Smooth muscle cell (in vitro differentiated cells): ENCODE measurements at regions not wholly inside any gene's neighbourhood (a gene's known extent, or its start where the extent isn't known, plus 50 kb on each side); places are given as distances from the start of the nearest gene placed in this dataset.

Source experiments
- DNase-seq: peaks from one replicate; lab custom pipeline; 2025; ENCODE audit not compliant: unreplicated experiment; lab: John Stamatoyannopoulos, UW
- H2AFZ ChIP-seq: fragments of 200-600 bp; sonication (generic); 2 replicates; pipeline ENCODE4 v1.6.0; 2016; ENCODE audit warnings: antibody characterized with exemption, low read depth, mild to moderate bottlenecking
- H3F3A ChIP-seq: fragments of 200-600 bp; sonication (generic); 2 replicates; pipeline ENCODE4 v1.6.0; 2017; ENCODE audit warnings: antibody characterized with exemption, low read depth
- H3K27ac ChIP-seq: fragments of 200-600 bp; sonication (generic); 2 replicates; pipeline ENCODE4 v1.5.1; 2016; ENCODE audit warnings: low read depth, mild to moderate bottlenecking
- H3K27me3 ChIP-seq: fragments of 200-600 bp; sonication (generic); 2 replicates; pipeline ENCODE4 v1.6.1; 2016; ENCODE audit warnings: low read depth, mild to moderate bottlenecking
- H3K36me3 ChIP-seq: fragments of 200-600 bp; sonication (generic); 2 replicates; pipeline ENCODE4 v1.5.1; 2016; ENCODE audit warnings: low read depth
- H3K4me1 ChIP-seq: fragments of 200-600 bp; sonication (generic); 2 replicates; pipeline ENCODE4 v1.5.1; 2016; ENCODE audit warnings: low read depth
- H3K4me2 ChIP-seq: fragments of 200-600 bp; sonication (generic); 2 replicates; pipeline ENCODE4 v1.6.0; 2016; ENCODE audit warnings: mild to moderate bottlenecking
- H3K4me3 ChIP-seq: fragments of 200-600 bp; sonication (generic); 2 replicates; pipeline ENCODE4 v1.5.1; 2016; ENCODE audit warnings: mild to moderate bottlenecking
- H3K79me2 ChIP-seq: fragments of 200-600 bp; sonication (generic); 2 replicates; pipeline ENCODE4 v1.6.0; 2016; ENCODE audit warnings: low read depth, mild to moderate bottlenecking
- H3K9ac ChIP-seq: fragments of 200-600 bp; sonication (generic); 2 replicates; pipeline ENCODE4 v1.6.0; 2016; ENCODE audit warnings: low read depth
- H3K9me3 ChIP-seq: fragments of 200-600 bp; sonication (generic); replicated peaks from 2 replicates; pipeline ENCODE4 v1.5.1; 2016; ENCODE audit warnings: low read depth
- H4K20me1 ChIP-seq: fragments of 200-600 bp; sonication (generic); 2 replicates; pipeline ENCODE4 v1.6.0; 2016; ENCODE audit warnings: low read depth
- WGBS: methylation state at CpG from one replicate; pipeline ENCODE4 v1.1.7; 2016; ENCODE audit warnings: low lambda C conversion rate; 5-methylcytosine and 5-hydroxymethylcytosine counted together
- TF ChIP-seq, protein P1 (sequence below): fragments of 200-600 bp; sonication (generic); IDR thresholded peaks from 2 replicates; pipeline ENCODE4 v1.5.1; 2017; ENCODE audit warnings: borderline replicate concordance, mild to moderate bottlenecking, antibody characterized with exemption; ENCODE audit not compliant: insufficient read depth, poor library complexity, severe bottlenecking

DNA sequence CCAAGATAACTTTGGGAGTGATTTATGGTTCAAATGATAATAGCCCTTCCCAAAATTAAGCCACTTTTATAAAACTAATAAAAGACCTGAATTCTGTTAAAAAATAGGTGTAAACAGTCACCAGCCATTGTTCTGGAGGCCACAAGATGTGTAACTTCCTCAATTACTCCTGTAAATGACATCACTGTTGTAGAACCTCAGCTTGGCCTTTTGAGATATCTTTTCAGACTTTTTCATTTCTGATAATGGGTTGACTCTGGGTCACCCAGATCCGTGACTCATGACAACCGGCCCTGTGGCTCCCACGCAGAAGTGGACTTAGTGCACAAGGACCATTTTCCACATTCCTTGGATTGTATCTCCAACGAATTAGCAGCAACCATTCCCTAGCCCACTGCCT lies 106.6 kb downstream of the DKK1 start:
- Histone ChIP-seq H3K27me3 (no peaks in the 10 kb centered on the region), H3K4me1 (no peaks in the 10 kb centered on the region), H3K9ac (no peak overlapping the region), H3K79me2 (no peaks in the 10 kb centered on the region), H3K9me3 (no peaks in the 10 kb centered on the region), H3K4me3 (no peak overlapping the region), H4K20me1 (no peaks in the 10 kb centered on the region), H2AFZ (peak overlapping the region; percentile 14), H3F3A (no peaks in the 10 kb centered on the region), H3K4me2 (no peak overlapping the region), H3K36me3 (no peaks in the 10 kb centered on the region), H3K27ac (no peak overlapping the region)
- no peak for DNase-seq
- 57% methylated on average over 4 of the region's 4 CpGs for WGBS
- TF ChIP-seq, protein P1, sequence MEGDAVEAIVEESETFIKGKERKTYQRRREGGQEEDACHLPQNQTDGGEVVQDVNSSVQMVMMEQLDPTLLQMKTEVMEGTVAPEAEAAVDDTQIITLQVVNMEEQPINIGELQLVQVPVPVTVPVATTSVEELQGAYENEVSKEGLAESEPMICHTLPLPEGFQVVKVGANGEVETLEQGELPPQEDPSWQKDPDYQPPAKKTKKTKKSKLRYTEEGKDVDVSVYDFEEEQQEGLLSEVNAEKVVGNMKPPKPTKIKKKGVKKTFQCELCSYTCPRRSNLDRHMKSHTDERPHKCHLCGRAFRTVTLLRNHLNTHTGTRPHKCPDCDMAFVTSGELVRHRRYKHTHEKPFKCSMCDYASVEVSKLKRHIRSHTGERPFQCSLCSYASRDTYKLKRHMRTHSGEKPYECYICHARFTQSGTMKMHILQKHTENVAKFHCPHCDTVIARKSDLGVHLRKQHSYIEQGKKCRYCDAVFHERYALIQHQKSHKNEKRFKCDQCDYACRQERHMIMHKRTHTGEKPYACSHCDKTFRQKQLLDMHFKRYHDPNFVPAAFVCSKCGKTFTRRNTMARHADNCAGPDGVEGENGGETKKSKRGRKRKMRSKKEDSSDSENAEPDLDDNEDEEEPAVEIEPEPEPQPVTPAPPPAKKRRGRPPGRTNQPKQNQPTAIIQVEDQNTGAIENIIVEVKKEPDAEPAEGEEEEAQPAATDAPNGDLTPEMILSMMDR = no peak

DNA sequence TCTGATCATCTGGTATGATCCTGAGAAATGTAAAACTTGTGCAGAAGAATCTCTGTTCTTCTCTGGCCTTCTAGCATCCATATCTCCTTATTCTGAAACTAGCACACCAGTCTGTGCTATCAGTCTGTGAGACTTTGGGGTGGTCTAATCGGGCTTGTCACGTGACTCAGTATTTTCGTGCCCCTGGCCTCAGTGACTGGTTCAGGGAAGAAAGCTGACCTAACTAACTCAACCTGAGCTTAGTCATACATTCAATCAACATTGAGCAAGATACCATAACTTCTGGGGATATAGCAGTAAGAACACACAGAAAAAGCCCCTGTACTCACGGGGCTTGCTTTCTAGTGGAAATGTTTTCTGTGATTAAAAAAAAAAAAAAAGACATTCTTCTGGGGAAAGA lies 109.3 kb downstream of the DKK1 start:
- H3K4me3 ChIP-seq = no peak overlapping the region
- no peaks in the 10 kb centered on the region for H3K79me2 ChIP-seq
- no peaks in the 10 kb centered on the region for H4K20me1 ChIP-seq
- no peaks in the 10 kb centered on the region for H3F3A ChIP-seq
- no peak overlapping the region for H2AFZ ChIP-seq
- no peaks in the 10 kb centered on the region for H3K4me1 ChIP-seq
- H3K36me3 ChIP-seq = no peaks in the 10 kb centered on the region
- H3K4me2 ChIP-seq = no peak overlapping the region
- DNase-seq = no peak
- no peak overlapping the region for H3K9ac ChIP-seq
- TF ChIP-seq, protein P1 = no peak
- no peaks in the 10 kb centered on the region for H3K27me3 ChIP-seq
- WGBS = 88% methylated on average over 4 of the region's 4 CpGs
- H3K27ac ChIP-seq = no peak overlapping the region
- H3K9me3 ChIP-seq = no peaks in the 10 kb centered on the region

DNA sequence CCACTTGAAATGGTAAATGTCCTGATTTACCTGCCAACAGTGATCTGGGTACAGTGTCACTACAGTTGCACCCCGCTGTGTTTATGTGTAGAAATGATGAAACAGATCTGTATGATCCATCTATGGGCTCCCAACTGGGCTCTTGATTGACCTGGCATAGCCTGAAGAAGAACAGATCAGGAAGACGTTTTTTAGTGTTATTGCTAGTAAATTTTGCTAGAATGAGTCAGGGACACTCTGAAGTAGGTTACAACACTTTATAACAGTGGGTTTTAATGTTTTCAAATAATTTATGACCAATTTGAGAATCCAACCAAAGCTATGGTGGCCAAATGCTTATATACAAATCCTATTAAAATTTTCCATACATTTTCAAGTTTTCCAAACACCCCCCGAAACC lies 110.3 kb downstream of the DKK1 start:
- no peaks in the 10 kb centered on the region for H3K27me3 ChIP-seq
- no peaks in the 10 kb centered on the region for H3K36me3 ChIP-seq
- 82% methylated on average over 3 of the region's 3 CpGs for WGBS
- H3K4me1 ChIP-seq = no peaks in the 10 kb centered on the region
- DNase-seq = no peak
- H3K4me2 ChIP-seq = no peak overlapping the region
- H4K20me1 ChIP-seq = no peaks in the 10 kb centered on the region
- H2AFZ ChIP-seq = no peak overlapping the region
- H3F3A ChIP-seq = no peaks in the 10 kb centered on the region
- no peak overlapping the region for H3K27ac ChIP-seq
- TF ChIP-seq, protein P1 = no peak
- H3K9ac ChIP-seq = no peak overlapping the region
- no peaks in the 10 kb centered on the region for H3K79me2 ChIP-seq
- no peak overlapping the region for H3K4me3 ChIP-seq
- no peaks in the 10 kb centered on the region for H3K9me3 ChIP-seq

DNA sequence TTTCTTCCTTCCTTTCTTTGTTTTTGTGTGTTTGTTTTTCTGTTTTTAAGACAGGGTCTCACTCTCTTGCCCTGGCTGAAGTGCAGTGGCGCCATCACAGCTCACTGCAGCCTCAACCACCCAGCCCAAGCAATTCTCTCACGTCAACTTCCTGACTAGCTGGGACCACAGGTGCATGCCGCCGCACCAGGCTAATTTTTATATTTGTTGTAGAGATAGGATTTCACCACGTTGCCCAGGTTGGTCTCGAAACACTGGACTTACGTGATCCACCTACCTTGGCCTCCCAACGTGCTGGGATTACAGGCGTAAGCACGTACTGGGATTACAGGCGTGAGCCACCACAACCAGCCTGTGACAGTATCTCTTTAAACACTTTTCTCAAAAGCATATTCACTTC lies 120.7 kb downstream of the DKK1 start:
- Histone ChIP-seq H3K4me2 (no peak overlapping the region), H2AFZ (no peak overlapping the region), H3K4me3 (no peak overlapping the region), H3K4me1 (no peaks in the 10 kb centered on the region), H3K27ac (no peak overlapping the region), H3K9ac (no peak overlapping the region), H3K36me3 (no peaks in the 10 kb centered on the region), H3F3A (no peaks in the 10 kb centered on the region), H4K20me1 (no peaks in the 10 kb centered on the region), H3K27me3 (no peaks in the 10 kb centered on the region), H3K9me3 (no peaks in the 10 kb centered on the region), H3K79me2 (no peaks in the 10 kb centered on the region)
- no peak for DNase-seq
- TF ChIP-seq, protein P1 = no peak
- WGBS = 98% methylated on average over 11 of the region's 11 CpGs
